ENCODE measurements at regions not wholly inside any gene's neighbourhood (a gene's known extent, or its start where the extent isn't known, plus 50 kb on each side); places are given as distances from the start of the nearest gene placed in this dataset.

- TF ChIP-seq SP1 (IDR thresholded peaks at IDR 0.05; ENCODE audit: low read depth): no peak
- no peak for TF ChIP-seq ZNF274 (IDR thresholded peaks at IDR 0.05; ENCODE audit: low read depth, low read length)
- TF ChIP-seq CBX3 (IDR thresholded peaks at IDR 0.05; ENCODE audit: low read depth): no peak
These were observed 97.4 kb upstream of the UPP2 start (continued) for GRCh38 chr2:158004126-158004764.

DNA sequence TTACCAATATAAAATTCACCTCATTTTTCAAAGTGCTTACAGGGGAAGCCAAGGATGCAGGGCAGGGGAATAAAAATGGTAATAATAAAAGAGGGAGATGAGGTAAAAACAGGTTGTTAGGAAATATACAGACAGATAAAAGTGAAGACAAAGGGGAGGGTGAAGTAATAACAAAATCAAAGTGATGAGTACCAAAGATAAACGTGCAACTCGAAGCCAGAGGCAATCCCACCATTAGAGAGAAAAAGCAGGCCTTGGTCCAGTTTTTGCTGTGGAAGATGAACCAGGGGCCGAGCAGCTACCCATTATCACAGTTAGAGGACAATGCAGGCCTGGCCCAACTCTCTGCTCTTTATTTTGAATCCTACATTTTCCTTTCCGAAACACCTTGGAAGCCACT lies 99.6 kb upstream of the UPP2 start:
- POLR2A ChIA-PET: no interaction called here
- no TSS peak for BruUV-seq (replicated peaks)

GRCh38 chr2:157996799-157997198 lies 104.9 kb upstream of the UPP2 start:
- no peak for ATAC-seq
- ChIA-PET CTCF (no interaction called here), POLR2A (no interaction called here), RAD21 (ENCODE audit: low non-redundant PET in 1 of 2, low total read pairs in 2 of 2, uncharacterized antibody in 2 of 2, unreplicated experiment in 2 of 2) (no interaction called here)
- Histone ChIP-seq H3K9ac (ENCODE audit: low read length) (no peak overlapping the region), H3K4me3 (replicated peaks in 1 of 2; ENCODE audit: low read depth in 1 of 2, low read length in 2 of 2) (no peak overlapping the region), H3K36me3 (ENCODE audit: control insufficient read depth in 1 of 2, insufficient read depth in 2 of 2, low read length in 2 of 2) (no peaks in the 10 kb centered on the region), H3K4me1 (ENCODE audit: control insufficient read depth in 1 of 2, insufficient read depth in 2 of 2, low read length in 2 of 2) (no peaks in the 10 kb centered on the region), H3K79me2 (ENCODE audit: insufficient read depth, low read length) (no peaks in the 10 kb centered on the region), H3K27me3 (ENCODE audit: insufficient read depth, low read length) (no peaks in the 10 kb centered on the region), H3K4me2 (ENCODE audit: low read length) (no peak overlapping the region), H3K9me2 (ENCODE audit: insufficient read depth) (no peaks in the 10 kb centered on the region), H4K20me1 (ENCODE audit: insufficient read depth) (no peaks in the 10 kb centered on the region), H2AFZ (ENCODE audit: low read depth, low read length, poor library complexity, severe bottlenecking) (no peak overlapping the region), H3K9me3 (ENCODE audit: control insufficient read depth in 1 of 2, insufficient read depth in 1 of 2, low read depth in 1 of 2, low read length in 2 of 2) (no peaks in the 10 kb centered on the region), H3K27ac (ENCODE audit: low read depth, low read length) (no peak overlapping the region)
- no peak for DNase-seq (ENCODE audit: low read depth, low spot score)
- no TSS peak for BruUV-seq (replicated peaks)
- intact Hi-C loops (cut with micrococcal nuclease): no loop called here
- no peak for TF ChIP-seq ATF3 (IDR thresholded peaks at IDR 0.05)
- no peak for TF ChIP-seq EZH2 (IDR thresholded peaks at IDR 0.05)
- no peak for TF ChIP-seq RAD21 (IDR thresholded peaks at IDR 0.05; ENCODE audit: low read depth)
- TF ChIP-seq YY1 (IDR thresholded peaks at IDR 0.05; ENCODE audit: extremely low read depth, insufficient replicate concordance, low read depth, low read length): no peak
- TF ChIP-seq, protein P1, sequence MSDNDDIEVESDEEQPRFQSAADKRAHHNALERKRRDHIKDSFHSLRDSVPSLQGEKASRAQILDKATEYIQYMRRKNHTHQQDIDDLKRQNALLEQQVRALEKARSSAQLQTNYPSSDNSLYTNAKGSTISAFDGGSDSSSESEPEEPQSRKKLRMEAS (IDR thresholded peaks at IDR 0.05): no peak
- no peak for TF ChIP-seq SRF (IDR thresholded peaks at IDR 0.05; ENCODE audit: low read depth)
- TF ChIP-seq, protein P2, sequence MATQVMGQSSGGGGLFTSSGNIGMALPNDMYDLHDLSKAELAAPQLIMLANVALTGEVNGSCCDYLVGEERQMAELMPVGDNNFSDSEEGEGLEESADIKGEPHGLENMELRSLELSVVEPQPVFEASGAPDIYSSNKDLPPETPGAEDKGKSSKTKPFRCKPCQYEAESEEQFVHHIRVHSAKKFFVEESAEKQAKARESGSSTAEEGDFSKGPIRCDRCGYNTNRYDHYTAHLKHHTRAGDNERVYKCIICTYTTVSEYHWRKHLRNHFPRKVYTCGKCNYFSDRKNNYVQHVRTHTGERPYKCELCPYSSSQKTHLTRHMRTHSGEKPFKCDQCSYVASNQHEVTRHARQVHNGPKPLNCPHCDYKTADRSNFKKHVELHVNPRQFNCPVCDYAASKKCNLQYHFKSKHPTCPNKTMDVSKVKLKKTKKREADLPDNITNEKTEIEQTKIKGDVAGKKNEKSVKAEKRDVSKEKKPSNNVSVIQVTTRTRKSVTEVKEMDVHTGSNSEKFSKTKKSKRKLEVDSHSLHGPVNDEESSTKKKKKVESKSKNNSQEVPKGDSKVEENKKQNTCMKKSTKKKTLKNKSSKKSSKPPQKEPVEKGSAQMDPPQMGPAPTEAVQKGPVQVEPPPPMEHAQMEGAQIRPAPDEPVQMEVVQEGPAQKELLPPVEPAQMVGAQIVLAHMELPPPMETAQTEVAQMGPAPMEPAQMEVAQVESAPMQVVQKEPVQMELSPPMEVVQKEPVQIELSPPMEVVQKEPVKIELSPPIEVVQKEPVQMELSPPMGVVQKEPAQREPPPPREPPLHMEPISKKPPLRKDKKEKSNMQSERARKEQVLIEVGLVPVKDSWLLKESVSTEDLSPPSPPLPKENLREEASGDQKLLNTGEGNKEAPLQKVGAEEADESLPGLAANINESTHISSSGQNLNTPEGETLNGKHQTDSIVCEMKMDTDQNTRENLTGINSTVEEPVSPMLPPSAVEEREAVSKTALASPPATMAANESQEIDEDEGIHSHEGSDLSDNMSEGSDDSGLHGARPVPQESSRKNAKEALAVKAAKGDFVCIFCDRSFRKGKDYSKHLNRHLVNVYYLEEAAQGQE (IDR thresholded peaks at IDR 0.05; ENCODE audit: low read depth): no peak
- no peak for TF ChIP-seq POLR2A (IDR thresholded peaks at IDR 0.05; ENCODE audit: borderline replicate concordance, extremely low read depth, insufficient read depth, insufficient read length)
- TF ChIP-seq ELF1 (IDR thresholded peaks at IDR 0.05; ENCODE audit: borderline replicate concordance, low read depth): no peak
- TF ChIP-seq SP1 (IDR thresholded peaks at IDR 0.05; ENCODE audit: low read depth): no peak

More for the DNA sequence above, 99.6 kb upstream of the UPP2 start:
- Histone ChIP-seq H4K20me1 (ENCODE audit: insufficient read depth) (no peaks in the 10 kb centered on the region), H3K9me2 (ENCODE audit: insufficient read depth) (no peaks in the 10 kb centered on the region), H3K4me1 (ENCODE audit: control insufficient read depth in 1 of 2, insufficient read depth in 2 of 2, low read length in 2 of 2) (no peaks in the 10 kb centered on the region), H3K79me2 (ENCODE audit: insufficient read depth, low read length) (no peaks in the 10 kb centered on the region), H3K9me3 (ENCODE audit: control insufficient read depth in 1 of 2, insufficient read depth in 1 of 2, low read depth in 1 of 2, low read length in 2 of 2) (no peaks in the 10 kb centered on the region), H2AFZ (ENCODE audit: low read depth, low read length, poor library complexity, severe bottlenecking) (no peak overlapping the region), H3K9ac (ENCODE audit: low read length) (no peak overlapping the region), H3K4me3 (replicated peaks in 1 of 2; ENCODE audit: low read depth in 1 of 2, low read length in 2 of 2) (no peak overlapping the region), H3K4me2 (ENCODE audit: low read length) (no peak overlapping the region), H3K27ac (ENCODE audit: low read depth, low read length) (no peak overlapping the region), H3K36me3 (ENCODE audit: control insufficient read depth in 1 of 2, insufficient read depth in 2 of 2, low read length in 2 of 2) (no peaks in the 10 kb centered on the region), H3K27me3 (ENCODE audit: insufficient read depth, low read length) (no peaks in the 10 kb centered on the region)
- ATAC-seq (no peak), DNase-seq (ENCODE audit: low read depth, low spot score) (no peak)
- intact Hi-C loops (cut with micrococcal nuclease): no loop called here
- RAD21 ChIA-PET (ENCODE audit: low non-redundant PET in 1 of 2, low total read pairs in 2 of 2, uncharacterized antibody in 2 of 2, unreplicated experiment in 2 of 2): no interaction called here
- TF ChIP-seq POLR2A (IDR thresholded peaks at IDR 0.05; ENCODE audit: borderline replicate concordance, extremely low read depth, insufficient read depth, insufficient read length): no peak
- TF ChIP-seq TCF7L2 (IDR thresholded peaks at IDR 0.05; ENCODE audit: borderline replicate concordance, extremely low read depth, insufficient read depth, insufficient read length): no peak
- CTCF ChIA-PET: no interaction called here
